GM20000 (cell line): ENCODE measurements at regions not wholly inside any gene's neighbourhood (a gene's known extent, or its start where the extent isn't known, plus 50 kb on each side); places are given as distances from the start of the nearest gene placed in this dataset.
"Not testable (repeated sequence)": the region's sequence is repeated elsewhere in the genome, so short reads cannot be mapped to it uniquely, and the experiment has no call there.

ENCODE experiments used
- DNase-seq: peaks from one replicate; pipeline ENCODE4 v3.0.0; 2012; ENCODE audit warnings: low spot score
- CTCF ChIP-seq: IDR thresholded peaks from 2 replicates; pipeline ENCODE4 v1.5.1; 2012; ENCODE audit warnings: mild to moderate bottlenecking, control low read depth; ENCODE audit errors: extremely low read depth, missing control alignments

GRCh38 chr2:115946341-115946740 lies 1503.9 kb downstream of the DPP10 start:
- no peak for DNase-seq
- TF ChIP-seq CTCF: no peak

GRCh38 chr2:115946891-115947290 lies 1504.5 kb downstream of the DPP10 start:
- no peak for TF ChIP-seq CTCF
- DNase-seq: no peak

- no peak for DNase-seq
- TF ChIP-seq CTCF: no peak
Observed at GRCh38 chr2:115976916-115977315, 1534.5 kb downstream of the DPP10 start.

GRCh38 chr2:115999039-115999438 lies 1556.6 kb downstream of the DPP10 start:
- DNase-seq: no peak
- no peak for TF ChIP-seq CTCF

GRCh38 chr2:116023026-116023425 lies 1580.6 kb downstream of the DPP10 start:
- no peak for TF ChIP-seq CTCF

GRCh38 chr2:116038758-116039157 lies 1596.3 kb downstream of the DPP10 start:
- DNase-seq: not testable (repeated sequence)

More at GRCh38 chr2:116023026-116023425, 1580.6 kb downstream of the DPP10 start:
- DNase-seq: no peak

- no peak for TF ChIP-seq CTCF
- DNase-seq: no peak
Observed at GRCh38 chr2:116042530-116042929, 1600.1 kb downstream of the DPP10 start.

- no peak for DNase-seq
- TF ChIP-seq CTCF: no peak
Observed at GRCh38 chr2:116057538-116057937, 1615.1 kb downstream of the DPP10 start.
